ENCODE measurements at regions not wholly inside any gene's neighbourhood (a gene's known extent, or its start where the extent isn't known, plus 50 kb on each side); places are given as distances from the start of the nearest gene placed in this dataset.

DNA sequence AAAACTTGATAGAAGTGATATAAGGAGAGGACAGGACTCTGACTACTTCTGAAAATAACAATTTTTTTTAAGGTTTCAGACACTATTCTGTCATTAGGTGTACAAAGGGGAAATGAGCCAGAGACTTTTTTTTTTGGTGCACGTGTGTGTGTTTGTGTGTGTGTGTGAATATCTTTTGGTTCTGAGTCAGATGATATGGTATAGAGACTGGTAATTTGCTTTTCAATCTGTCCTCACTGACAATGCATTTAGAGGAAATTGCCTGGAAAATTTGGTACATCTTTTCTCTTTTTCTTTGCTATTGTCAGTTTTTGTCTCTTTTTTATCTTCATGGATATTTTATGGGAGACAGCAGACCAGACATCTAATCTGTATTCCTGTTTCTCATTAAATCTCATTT, 59.3 kb downstream of the DDIT4L start:
- no peak for DNase-seq

DNA sequence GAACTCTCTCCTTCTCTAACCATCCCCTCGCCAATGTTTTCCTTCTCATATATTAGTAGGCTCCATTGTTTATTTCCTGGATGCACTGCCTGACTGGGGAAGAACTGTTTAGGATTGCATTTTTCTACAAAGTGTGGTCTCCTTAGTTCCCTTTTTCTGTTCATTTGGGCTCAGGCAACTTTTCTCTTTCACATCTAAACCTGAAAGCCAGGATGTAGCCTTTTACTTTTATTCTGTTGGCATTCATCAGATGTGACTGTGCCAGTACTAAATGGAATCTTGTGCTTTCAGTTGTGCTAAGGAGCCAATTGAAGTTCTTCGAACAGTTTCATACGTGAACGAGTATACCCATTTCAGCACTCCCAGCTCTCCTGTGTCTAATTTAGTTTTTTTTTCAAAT, 59.8 kb downstream of the DDIT4L start:
- DNase-seq, result no peak

DNA sequence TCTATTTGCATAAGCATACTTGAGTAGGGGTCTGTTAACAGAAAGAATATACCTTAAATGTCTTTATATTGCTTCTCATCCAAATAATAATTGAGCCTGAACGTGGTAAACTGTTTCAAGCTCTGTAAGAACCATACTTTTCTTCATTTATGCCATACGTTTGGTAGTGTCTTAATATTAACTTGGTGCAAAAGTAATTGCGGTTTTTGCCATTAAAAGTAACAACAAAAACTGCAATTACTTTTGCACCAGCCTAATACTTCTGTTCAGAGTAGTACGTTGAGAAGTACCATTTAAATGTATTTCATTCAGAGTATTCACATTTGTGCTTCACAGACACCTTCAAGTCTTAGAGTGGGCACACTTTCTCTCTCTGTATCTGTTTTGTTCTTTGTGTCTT, 60.5 kb downstream of the DDIT4L start:
- no peak for DNase-seq

DNA sequence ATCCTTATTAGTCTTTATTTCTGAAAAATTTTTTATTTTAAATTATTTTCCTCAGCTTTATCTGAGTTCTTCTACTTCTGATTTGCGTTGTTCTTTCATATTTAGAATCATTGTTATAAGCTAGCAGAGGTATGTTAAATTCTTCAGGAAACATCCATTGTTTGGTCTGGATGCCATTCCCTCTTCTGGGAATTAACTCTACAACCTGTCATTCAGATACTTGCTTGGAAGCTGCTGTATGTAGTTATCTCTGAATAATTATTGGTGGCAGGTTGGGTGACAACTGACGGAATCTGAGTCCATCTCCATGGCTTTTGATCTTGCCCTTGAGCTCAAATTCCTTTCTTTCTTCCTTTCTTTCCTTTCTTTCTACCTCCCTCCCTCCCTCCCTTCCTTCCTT, 61.9 kb downstream of the DDIT4L start:
- DNase-seq, result no peak

DNA sequence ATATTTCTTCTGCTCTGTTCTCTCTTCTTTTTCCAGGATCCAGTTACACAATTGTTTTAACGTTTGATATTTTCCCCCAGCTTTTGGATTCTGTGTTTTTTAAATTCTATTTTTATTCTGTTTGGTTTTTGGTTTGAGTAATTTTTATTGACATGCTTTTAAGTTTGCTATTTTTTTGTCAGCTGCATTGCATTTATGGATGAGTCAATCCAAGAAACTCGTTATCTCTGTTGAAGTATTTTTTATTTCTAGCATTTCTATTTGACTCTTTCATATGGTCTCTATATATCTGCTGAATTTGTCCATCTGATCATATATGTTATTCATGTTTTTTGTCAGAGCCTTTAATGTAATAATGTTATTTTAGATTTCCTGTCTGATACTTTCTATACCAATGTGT, 65.6 kb downstream of the DDIT4L start:
- DNase-seq, result no peak

DNA sequence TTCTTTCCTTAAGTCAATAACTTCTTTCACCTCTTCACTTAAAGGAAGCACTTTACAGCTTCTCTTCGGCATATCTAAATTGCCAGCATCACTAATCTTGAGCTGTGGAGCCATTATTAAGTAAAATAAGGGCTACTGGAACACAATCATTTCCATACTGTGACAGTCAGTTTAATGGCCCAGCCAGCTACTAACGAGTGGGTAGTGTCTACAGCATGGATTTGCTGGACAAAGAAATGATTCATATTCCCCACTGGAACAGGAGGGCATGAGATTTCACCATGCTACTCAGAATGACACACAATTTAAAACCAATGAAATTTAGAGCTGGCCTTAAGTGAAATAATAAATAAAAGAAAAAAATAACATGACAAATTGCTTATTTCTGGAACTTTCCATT, 72.1 kb downstream of the DDIT4L start:
- no peak for DNase-seq

DNA sequence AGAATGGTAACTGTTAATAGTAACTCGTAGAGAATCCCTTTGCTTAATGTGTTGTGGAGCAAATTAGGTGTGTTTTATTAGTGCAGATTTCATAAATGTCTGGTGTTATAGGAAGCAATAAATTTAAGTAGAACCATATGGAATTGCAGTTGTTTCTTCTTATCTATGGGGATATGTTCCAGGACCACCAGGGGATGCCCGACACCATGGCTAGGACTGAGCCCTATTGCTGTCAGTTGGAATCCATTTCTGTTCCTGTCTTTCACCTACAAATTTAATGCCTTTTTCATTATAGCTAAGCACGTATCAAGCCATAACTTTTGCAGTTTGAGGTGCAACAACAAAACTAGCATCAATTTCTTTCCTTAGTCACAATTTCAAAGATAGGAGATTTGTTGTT, 72.5 kb downstream of the DDIT4L start:
- no peak for DNase-seq

DNA sequence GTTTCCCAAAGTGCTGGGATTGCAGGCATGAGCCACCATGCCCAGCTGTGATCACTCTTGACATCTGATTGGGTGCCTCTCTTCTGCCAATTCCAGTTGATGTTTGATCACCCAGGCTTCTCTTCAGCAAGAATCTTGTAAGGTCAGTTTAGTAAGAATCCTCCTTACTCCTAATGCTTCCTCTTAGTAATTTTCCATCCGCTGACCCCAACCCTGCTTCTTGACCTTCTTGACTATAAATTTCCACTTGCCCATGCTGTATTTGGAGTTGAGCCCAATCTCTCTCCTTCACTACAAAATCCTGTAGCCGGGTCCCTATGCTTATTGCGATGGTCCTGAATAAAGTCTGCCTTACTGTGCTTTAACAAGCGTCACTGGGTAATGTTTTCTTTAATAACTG, 75.4 kb downstream of the DDIT4L start:
- no peak for DNase-seq

DNA sequence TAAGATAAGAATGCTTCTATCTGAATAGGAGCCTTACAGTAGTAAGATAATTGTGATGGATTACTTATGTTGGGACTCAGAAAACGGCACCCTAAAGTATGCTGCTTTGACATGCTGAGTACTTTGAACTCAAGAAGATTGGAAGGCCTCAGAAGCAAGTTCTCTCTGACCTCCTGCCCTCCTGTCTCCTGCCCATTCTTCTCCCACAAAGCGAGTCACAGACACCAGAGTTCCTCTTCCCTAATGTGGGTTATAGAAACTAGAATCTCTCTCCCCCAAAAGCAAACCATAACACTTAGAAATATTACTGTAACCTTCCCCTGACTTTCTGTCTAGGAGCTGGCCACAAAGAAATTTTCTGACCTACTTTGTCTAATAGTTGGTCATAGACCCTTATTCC, 76.5 kb downstream of the DDIT4L start:
- DNase-seq, result no peak

DNA sequence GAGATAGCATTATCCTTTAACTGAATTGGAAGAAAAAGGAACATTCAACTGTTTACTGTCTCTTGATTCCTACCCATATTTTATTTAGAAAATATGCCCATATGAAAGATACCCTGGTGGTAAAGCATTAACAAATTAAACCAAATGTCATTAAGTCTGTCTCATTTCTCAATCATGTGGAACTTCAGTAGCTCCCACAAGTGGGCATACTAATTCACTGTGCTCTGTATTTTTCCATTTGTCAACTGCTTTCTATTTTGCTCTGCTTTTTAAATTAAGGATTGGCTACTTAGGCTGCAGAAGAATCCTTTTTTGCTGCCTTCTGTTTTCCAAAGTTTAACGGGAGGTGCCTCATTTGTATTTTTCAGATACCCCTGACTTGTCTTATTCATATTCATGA, 77.2 kb downstream of the DDIT4L start:
- no peak for DNase-seq

DNA sequence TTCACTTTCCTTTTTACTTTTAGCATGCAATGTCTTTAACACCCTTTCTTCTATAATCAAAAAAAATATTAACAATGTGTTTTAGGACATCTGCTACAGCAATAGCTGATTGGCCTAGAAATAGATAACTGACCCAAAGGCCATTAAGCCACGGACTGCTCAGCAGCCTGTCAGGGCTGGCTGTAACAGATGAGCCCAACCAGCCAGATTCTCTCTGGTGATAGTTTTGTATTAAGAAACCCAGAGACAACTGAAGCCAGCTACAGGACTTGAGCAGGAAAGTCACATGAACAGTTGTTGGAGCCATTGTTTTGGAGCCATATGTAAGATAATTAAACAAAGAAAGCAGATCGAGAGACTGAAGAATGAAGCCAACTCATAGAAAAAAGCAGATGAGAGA, 80.3 kb downstream of the DDIT4L start:
- no peak for DNase-seq

DNA sequence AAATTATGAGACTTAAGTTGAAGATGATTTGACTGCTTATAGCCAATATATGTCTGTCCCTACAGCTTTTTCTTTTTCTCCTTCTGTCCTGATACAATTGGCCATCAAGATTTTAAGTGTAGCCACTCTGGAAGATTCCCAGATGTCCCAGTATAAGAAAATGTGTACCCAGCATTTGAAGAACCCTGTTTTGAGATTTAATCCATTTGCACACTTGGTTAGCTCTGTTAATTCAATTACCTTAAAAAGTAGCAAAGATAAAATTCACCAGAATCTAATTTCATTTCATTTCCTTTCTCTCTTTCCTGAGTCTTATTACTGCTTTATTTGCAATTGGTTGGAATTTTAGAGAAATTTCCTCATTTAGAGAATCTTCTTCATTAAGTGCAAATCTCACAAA, 81.4 kb downstream of the DDIT4L start:
- DNase-seq, result no peak

DNA sequence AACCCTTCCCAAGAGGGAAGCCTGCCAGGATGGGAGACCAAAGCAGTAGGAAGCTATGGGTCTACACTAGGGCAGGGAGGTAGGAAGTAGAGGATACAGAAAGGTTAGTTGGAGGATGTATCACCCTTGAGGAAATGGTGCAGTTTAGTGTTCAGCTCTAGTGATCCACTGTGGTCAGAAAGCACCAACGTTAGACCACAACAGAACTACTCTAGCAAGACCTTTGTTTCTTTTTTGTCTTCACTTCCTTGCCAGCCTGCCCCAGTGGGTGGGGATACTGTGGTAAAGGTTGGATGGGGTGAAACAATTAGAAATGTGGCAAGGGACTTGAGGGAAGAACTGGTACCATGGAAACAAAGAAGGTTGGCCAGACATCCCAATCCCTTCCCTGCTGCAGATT, 83.3 kb downstream of the DDIT4L start:
- DNase-seq, result no peak

DNA sequence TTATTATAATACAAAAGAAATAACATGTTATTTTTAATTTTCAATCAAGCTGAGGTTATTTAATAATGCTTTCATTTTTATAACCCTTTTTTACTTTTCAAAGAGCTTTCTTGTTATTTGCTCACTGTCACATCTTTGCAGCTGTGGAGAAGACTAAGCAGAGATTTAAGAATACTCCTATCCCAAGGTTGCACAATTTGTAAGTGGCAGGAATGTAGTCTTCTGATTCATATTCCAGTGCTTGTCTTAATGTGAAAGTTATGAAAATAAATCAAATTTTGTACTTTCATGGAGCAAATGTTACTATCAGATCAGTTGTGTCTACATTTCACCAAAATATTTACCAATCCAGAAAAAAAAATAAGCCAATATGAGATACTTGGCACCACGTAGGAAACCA, 86.6 kb downstream of the DDIT4L start:
- no peak for DNase-seq

DNA sequence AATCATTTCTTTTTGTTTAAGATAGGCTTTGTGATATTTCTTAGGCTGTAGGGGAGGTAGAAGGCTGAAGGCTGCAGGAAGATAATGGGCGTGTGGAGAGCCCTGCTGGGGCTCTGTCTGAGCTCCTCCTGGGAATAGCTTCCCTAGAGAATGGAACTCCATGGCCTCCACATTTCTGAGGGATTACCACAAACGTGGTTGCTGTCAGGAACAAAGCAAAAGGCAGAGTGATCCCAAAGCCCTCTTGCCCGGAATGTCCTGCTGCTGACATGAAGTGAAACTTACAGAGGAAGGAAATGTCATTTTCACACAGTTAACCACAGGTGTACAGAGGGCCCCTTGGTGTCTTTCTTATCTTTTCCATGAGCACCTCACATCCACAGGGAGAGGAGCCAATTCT, 89.3 kb downstream of the DDIT4L start:
- DNase-seq, result peak; percentile 61

DNA sequence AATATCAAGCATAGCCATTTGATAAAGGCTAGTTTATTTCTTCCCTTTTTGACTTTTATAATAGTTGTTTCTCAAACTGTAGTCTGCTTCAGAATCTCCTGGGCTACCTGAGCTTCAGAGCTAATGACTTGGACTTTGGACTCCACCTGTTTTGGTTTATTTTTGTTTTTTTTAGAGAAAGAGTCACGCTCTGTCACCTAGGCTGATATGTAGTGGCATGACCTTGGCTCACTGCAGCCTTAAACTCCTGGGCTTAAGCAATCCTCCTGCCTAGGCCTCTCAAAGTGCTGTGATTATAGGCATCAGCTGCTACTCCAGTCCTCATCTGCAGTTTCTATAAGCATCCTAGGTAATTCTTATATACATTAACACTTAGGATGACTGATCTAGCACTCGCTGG, 90.5 kb downstream of the DDIT4L start:
- no peak for DNase-seq

DNA sequence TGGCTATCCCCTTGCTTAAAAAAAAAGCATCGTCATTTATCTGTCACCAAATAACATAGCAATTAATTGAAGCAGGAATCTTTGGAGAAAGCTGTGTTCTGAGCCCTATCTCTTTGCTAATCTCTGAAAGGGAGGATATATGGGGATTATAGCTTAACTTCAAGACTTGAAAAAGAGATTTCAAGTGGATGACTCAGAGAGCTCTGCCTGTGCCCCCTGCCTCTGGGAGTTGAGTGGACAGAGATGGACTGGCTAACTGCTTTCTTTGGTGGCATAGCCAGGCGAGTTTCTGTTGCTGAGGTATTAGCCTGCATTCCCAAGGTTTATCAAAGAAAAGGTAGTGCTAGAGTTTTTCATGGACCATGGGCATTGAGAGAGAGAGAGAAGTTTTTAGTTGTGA, 91.6 kb downstream of the DDIT4L start:
- DNase-seq, result peak; percentile 69

DNA sequence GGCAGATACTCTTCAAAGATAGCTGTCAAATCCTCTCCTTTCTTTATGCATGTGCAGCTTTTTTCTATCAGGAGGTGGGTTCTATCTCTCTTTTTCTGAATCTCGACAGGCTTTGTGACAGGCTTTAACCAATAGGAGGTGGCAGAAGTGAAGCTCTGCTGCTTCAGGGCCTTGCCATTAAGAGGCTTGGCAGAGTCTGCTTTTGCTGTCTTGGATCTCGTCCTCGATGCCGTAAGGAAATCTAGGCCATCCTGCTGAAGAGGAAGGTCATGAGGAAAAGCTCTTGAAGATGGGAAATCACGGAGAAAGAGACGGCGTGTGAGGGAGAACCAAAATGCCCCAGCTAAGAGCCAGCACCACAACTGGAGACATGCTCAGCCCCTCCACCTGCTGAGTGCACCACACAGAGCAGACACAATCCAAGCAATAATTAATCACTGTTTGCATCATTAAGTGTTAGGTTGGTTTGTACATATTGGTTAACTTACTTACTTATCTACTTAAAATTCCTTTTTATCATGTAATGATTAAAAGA, 92.2 kb downstream of the DDIT4L start:
- DNase-seq, result no peak

DNA sequence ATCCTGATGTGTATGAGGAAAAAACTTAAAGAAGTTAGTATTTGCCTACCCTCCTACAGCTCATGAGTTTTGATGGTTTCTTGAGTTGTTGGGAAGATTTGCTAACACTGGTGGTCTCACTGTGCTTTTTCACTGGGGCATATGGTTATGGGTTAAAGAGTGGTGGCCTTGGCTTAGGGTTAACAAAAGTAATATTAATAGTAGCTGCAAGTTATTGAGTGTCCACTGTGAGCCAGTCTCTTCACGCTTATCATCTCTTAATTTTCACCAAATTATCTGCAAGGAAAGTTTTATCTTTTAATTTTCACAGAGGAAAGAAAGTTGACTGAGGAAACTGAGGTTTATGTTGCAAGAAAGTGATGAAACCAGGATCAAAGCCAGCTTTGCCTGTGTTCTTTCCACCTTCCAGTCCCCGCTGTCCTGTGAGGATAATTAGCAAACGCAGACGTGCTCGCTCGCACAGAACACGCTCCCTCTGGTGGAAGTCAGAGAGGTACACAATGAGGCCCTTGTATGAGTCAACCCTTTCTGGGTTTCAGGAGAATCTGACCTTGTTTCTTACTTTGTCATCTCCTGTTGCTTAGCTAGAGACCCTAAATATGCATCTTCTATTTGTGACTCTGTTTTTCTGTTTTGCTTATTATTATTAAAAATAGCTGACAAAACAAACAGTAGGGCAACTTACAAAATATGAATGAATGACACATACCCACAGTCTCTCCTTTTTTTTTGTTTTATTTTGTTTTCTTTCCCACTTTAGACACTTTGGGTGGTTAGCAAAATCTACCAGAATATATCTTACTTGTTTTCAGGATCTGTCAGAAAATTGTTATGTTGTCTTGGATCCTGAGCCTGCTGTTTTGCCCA, 94.3 kb downstream of the DDIT4L start:
- DNase-seq, result peak; percentile 92

DNA sequence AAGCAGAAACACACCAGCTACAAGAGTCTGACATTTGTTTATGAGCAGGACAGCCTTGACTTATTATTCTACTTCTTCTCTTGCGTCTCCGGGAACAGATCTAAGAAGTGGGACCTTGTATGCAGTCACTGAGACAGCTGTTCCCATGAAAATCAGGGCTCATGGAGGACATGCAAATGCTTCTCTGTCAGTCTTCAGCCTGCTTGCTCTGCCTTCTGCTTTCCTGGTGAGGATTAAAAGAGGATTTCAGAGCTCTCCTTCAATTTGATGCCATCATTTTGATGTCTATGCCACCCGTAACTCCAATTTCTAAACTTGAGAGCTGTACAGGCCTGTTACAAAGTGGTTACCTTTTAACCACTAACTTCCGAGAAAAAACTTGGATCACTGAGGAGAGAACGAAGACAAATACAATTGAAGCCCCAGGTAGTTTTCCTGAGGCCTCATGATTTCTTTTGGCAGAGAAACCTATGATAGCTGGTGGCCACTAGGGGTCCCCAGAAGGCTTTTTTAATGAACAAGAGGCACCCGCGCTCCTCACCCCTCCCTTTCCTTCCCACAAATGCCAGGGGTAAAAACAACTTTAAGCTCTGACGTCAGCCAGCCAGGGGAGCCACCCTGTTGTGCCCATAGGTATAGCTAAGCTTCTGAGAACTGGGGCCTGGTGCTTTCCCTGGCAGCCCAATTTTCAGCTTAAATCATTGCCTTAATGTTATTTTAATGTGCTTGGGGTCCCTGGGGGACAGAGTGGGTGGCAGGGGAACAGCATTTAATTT, 97.0 kb downstream of the DDIT4L start:
- peak; percentile 94 for DNase-seq

DNA sequence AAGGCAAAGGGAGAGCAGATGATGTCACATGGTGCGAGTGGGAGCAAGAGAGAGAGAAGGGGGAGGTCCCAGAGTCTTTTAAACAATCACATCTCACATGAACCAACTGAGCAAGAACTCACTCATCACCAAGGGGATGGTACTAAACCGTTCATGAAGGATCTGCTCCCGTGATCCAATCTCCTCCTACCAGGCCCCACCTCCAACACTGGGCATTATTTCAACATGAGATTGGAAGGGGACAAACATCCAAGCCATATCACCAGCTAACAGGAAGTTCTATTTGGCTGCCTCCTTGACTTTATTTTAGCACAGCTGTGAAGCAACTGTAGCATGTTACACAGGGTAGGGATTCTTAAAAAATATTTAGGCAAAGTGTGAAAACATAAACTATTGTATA, 102.5 kb downstream of the DDIT4L start:
- no peak for DNase-seq

DNA sequence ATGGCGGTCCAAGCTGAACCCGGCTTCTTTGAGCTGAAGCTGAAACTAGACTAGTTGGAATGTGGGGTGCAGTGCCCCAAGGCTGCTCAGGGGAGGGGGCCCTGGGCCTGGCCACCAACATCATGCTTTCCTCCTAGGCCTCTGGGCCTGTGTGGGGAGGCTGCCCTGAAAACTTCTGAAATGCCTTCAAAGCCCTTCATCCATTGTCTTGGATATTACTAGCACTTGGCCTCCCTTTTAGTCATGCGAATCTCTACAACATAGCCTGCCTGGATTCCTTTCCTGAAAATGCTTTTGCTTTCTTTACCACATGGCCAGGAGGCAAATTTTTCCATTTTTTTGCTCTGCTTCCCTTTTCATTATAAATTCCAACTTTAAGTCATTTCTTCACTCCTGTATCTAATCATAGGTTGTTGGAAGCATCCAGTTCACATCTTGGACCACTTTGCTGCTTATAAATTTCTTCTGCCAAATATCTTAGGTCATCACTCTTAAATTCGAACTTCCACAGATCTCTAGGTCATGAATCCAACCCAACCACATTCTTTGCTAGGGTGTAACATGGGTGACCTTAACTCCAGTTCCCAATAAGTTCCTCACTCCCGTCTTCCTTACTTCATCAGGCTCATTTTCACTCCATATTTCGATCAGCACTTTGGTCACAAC, 103.4 kb downstream of the DDIT4L start:
- no peak for DNase-seq

DNA sequence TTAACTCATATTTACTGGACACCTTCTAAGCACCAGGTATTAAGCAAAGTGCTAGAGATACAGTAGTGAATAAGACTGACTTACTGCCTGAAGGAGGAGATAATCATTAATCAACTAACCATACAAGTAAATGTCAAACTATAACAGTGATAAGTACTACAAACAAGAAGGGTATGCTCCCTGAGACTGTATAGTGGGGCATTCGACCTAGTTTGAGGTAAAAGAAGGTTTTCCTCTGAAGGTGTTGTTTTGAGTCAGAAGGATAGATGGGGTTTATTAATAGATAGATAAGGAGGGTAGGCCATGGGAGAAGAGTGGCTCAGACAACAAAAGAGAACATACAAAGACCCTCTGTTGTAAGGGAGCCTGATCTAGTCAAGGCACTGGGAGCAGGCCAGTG, 105.4 kb downstream of the DDIT4L start:
- DNase-seq, result no peak

DNA sequence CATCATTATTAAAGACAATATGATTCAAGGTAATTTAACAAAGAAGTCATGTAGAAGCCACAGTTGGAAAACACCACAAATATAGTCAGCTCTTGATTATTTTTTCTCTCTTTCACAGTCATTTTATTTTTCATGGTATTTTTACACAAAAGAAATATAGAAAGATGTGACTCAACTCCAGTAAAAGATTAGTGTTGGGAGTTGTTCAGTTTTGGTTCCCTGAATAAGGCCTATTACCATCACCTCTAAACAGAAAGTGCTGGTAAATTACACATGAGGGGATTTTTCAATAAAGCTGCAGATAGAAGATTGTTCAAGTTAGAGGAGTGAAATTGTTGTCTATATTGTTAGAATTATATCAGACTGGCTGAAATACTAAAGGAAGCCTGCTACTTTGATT, 107.0 kb downstream of the DDIT4L start:
- DNase-seq, result no peak
